NOMO-1 treated with DMSO at 0.1 percent for 48 hours (cell line): ENCODE measurements at regions not wholly inside any gene's neighbourhood (a gene's known extent, or its start where the extent isn't known, plus 50 kb on each side); places are given as distances from the start of the nearest gene placed in this dataset.
"Not testable (repeated sequence)": the region's sequence is repeated elsewhere in the genome, so short reads cannot be mapped to it uniquely, and the experiment has no call there.

Experiments used
- DNase-seq: peaks from one replicate; lab custom pipeline; 2025; ENCODE audit not compliant: unreplicated experiment; lab: John Stamatoyannopoulos, UW

DNA sequence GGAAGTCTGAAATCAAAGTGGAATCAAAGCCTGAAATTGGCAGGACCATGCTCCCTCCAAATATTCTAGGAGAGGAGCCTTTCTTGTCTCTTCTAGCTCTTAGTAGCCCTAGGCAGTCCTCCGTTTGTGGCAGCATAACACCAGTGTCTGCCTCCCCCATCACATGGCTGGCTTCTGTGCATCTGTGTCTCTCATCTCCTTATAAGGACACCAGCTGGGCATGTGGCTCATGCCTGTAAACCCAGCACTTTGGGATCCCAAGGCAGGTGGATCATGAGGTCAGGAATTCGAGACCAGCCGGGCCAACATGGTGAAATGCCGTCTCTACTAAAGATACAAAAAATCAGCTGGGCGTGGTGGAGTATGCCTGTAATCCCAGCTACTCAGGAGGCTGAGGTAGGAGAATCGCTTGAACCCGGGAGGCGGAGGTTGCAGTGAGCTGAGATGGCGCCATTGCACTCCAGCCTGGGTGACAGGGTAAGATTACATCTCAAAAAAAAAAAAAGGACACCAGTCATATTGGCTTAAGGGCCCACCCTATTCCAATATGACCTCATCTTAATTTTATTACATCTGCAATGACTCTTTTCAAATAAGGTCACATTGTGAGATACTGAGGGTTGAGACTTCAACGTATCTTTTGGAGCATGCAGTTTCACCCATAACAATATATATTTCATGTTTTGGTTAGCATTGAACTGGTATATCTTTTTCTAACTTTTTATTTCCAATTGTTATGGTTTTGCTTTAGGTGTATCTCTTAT, 148.0 kb upstream of the TPM1 start:
- no peak for DNase-seq

GRCh38 chr15:62895139-62895866, 147.2 kb upstream of the TPM1 start:
- no peak for DNase-seq

DNA sequence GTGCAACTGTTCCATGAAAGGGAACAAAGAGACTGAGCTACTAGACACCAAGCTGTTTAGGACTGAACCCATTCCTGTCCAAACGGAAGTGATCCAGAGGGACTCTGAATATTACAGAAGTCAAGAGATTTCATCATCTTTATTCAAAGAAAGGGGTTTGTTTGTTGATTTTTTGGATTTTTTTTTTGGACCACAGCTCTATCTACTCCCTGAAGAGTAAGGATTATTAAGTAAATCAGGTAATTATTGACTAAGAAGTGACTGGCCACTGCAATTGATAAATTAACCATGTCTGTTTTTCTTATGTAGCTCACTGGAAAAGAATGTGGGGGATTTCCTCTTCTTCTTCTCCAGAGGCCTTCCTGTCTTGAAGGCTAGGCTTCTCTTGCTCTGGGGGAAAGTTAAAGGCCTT, 146.6 kb upstream of the TPM1 start:
- no peak for DNase-seq

- no peak for DNase-seq
Observed at GRCh38 chr15:62896380-62896866, 146.1 kb upstream of the TPM1 start.

DNA sequence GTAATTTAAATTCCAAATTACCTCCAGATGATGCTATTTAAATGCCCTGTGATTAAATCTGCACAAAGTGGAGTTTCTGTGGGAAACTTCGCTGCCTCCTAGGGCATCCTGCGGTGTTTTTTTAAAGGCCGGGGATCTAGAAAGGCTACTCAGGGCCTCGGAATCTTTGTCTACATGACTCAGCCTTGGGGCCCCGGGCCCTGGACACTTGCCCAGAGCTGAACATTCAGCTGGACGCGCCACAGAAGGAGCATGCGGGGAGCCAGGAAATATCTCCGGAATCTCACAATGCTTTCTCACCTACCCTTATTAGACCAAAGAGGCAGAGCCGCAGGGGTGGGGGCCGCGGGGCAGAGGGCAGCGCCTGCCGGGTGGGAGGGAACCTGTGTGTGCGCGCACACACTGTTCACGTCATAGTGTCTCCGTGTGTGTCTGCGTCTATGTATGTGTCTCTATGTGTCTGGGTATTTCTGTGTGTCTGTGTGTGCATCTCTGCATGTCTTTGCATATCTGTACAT, 145.5 kb upstream of the TPM1 start:
- no peak for DNase-seq

GRCh38 chr15:62897634-62898033, 144.9 kb upstream of the TPM1 start:
- no peak for DNase-seq

- DNase-seq, result no peak
Observed at GRCh38 chr15:62899090-62899493, 143.5 kb upstream of the TPM1 start.

DNA sequence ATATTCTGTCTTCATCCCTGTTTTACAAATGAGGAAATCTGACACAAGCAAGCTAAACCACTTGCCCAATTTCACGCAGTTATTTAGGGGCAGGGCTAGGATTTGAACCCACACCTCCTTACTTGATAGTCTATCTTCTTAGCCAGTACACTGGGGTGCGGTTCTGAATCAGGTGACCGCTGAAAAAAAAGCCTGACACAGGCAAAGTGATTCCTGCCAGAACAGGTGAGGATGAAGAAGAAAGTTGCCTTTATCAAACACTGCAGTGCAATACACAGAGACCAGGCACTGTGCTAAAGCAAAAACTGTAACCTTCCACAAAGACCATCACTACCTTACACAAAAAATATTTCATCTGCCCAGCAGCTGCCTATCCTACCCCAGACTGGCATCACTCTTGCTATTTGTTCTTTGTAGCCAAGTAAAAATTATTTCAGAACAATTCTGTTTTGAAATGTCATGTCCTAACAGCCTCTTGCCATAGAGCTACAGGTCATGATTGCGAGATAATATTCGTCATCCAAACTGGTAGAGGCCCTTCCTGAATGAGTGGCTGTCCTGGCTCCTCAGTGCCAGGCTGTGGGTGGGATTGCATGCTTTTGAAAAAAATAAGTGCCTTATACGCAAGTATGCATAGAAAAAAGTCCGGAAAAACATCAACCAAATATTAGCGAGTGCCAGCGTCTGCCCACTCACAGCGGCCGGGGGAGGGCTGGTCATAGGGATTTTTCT, 142.3 kb upstream of the TPM1 start:
- peak; percentile 40 for DNase-seq

GRCh38 chr15:62901087-62901486, 141.5 kb upstream of the TPM1 start:
- DNase-seq, result no peak

DNA sequence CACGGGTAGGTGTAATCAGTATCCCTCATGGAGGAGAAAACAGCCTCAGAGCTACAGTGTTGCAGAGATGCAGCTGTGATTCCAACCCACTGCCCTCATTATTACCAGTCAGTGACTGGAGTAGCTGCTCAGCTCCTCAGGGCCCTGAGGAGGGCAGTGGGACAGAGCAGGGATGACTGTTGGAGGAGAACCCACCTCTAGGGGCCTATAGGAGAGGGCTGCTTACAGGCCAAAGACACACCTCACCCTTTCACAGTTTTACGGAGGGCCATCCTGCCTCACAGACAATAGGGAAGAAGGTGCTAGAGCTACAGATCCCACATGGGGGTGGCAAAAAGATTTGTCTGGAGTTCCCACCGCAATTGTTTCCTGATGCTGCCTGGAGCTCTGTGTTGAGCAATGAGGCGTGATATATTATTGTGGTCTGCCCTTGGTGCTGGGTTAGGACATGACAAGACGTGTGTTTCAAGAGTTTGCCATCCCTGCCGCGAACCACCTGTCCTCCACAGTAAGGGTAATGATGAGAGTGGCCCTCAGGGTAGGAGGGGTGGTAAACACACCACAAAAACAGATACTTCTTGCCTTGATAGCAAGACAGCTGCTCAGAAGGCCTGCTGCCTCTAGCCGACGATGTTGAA, 140.5 kb upstream of the TPM1 start:
- peak; percentile 69 for DNase-seq

- no peak for DNase-seq
Observed at GRCh38 chr15:62902821-62903220, 139.7 kb upstream of the TPM1 start.

- no peak for DNase-seq
Observed at GRCh38 chr15:62903437-62903836, 139.1 kb upstream of the TPM1 start.

- no peak for DNase-seq
Observed at GRCh38 chr15:62904041-62904910, 138.3 kb upstream of the TPM1 start.

GRCh38 chr15:62906627-62907026, 135.9 kb upstream of the TPM1 start:
- no peak for DNase-seq

DNA sequence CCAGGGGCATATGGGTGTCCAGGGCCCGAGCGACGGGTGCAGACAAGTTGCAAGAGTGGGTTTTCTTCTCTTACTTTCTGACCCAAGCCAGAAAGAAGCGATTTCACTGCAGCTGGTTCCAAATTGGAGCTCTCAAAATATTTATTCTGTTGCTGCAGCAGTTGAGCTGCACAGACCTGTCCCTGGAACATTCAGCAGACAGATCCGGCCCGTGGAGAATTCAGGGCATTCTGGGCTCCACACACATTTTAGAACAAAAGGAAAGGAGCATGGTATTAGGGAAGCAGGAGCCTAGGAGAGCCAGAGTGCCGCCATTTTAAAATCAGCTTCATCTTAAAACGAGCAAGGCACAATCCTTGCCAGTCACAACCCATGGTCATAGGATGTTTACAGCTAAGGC, 135.3 kb upstream of the TPM1 start:
- DNase-seq, result no peak

- DNase-seq, result not testable (repeated sequence)
Observed at GRCh38 chr15:62908341-62908740, 134.2 kb upstream of the TPM1 start.

GRCh38 chr15:62909257-62909656, 133.3 kb upstream of the TPM1 start:
- DNase-seq, result no peak

DNA sequence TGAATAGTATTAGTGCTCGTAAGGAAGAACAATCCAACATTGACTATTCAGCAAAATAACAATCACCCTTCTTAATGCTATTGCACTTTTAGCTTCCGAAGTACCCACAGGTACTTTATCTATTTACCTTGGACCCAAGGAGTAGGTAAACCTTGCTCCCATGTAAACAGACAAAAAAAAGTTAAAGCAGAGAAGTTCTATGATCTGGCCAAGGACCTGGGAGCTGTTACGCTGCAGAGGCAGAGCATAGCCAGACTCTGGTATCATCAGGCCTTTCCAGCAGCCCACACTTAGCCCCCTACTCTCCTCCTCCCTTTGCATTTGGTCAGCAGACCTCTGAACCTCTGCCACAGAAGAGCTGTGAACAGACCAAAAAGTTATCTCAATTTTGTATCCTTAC, 130.3 kb upstream of the TPM1 start:
- DNase-seq, result no peak

DNA sequence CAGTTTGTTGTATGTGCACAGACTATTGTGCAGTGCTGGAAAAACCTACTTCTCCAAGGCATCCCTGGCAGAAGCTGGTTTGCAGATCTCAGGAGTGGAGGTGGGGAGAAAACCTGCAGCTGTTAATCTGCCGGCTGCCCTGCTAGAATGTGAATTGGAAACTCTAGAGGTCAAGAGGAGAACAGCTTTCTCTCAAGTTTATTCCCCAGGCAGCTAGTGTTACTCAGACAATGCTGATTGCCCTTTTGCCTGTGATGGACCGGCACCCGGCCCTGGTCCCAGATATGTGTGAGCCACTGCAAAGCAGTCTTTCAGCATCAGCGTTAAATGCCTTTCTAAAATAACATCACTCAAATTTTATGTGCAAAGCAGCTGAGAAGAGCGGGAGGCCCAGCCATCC, 129.7 kb upstream of the TPM1 start:
- DNase-seq, result no peak

DNA sequence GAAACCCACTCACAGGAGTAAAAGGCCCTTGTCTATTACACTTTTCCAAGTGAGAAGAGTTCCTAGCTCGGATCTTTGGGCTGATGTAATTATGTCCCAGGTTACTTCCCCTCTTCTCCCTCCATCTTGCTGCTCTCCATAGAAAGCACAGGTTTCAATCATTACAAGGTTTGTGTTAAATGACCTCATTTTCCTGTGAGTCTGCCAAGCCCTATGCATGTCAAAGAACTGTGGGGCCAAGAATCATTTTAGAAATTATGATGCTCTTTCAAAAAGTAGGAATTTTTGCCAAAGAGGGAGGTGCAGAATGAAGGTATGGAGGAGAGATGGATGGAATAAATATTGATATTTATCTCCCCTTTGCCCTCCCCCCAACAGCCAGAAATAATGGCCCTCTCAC, 129.3 kb upstream of the TPM1 start:
- no peak for DNase-seq
